ENCODE measurements at regions not wholly inside any gene's neighbourhood (a gene's known extent, or its start where the extent isn't known, plus 50 kb on each side); places are given as distances from the start of the nearest gene placed in this dataset.

- TF ChIP-seq CTCF (IDR thresholded peaks at IDR 0.05) = no peak
- H3K9me3 Mint-ChIP-seq = peaks cover 45% of the 10 kb centered on the region
- peaks cover 4% of the 10 kb centered on the region; the same call in 1 of the 2 replicates for H3K36me3 Mint-ChIP-seq (ENCODE audit: low read depth)
- no peak overlapping the region for H3K27ac Mint-ChIP-seq
- DNase-seq = no peak
- H3K27me3 Mint-ChIP-seq (ENCODE audit: insufficient read depth) = peaks cover 3% of the 10 kb centered on the region; the same call in 1 of the 2 replicates
- no peak overlapping the region for H3K4me3 Mint-ChIP-seq
- no peaks in the 10 kb centered on the region for H3K4me1 Mint-ChIP-seq (ENCODE audit: low read depth)
Observed at GRCh38 chr2:239514754-239515530, 114.1 kb upstream of the HDAC4 start.

- H3K9me3 Mint-ChIP-seq = peaks cover 34% of the 10 kb centered on the region
- no peak overlapping the region for H3K27ac Mint-ChIP-seq
- no peak for DNase-seq
- no peak overlapping the region for H3K4me3 Mint-ChIP-seq
- TF ChIP-seq CTCF (IDR thresholded peaks at IDR 0.05) = no peak
- H3K4me1 Mint-ChIP-seq (ENCODE audit: low read depth) = no peaks in the 10 kb centered on the region
- peaks cover 3% of the 10 kb centered on the region; the same call in 1 of the 2 replicates for H3K27me3 Mint-ChIP-seq (ENCODE audit: insufficient read depth)
- H3K36me3 Mint-ChIP-seq (ENCODE audit: low read depth) = no peaks in the 10 kb centered on the region
Observed at GRCh38 chr2:239512054-239512453, 111.2 kb upstream of the HDAC4 start.

- no peak for TF ChIP-seq CTCF (IDR thresholded peaks at IDR 0.05)
- peaks cover 3% of the 10 kb centered on the region; the same call in 1 of the 2 replicates for H3K27me3 Mint-ChIP-seq (ENCODE audit: insufficient read depth)
- H3K9me3 Mint-ChIP-seq = peaks cover 37% of the 10 kb centered on the region; the same call in 1 of the 2 replicates
- H3K36me3 Mint-ChIP-seq (ENCODE audit: low read depth) = no peaks in the 10 kb centered on the region
- no peaks in the 10 kb centered on the region for H3K4me1 Mint-ChIP-seq (ENCODE audit: low read depth)
- DNase-seq = no peak
- H3K4me3 Mint-ChIP-seq = no peak overlapping the region
- no peak overlapping the region for H3K27ac Mint-ChIP-seq
Observed at GRCh38 chr2:239509373-239510143, 108.7 kb upstream of the HDAC4 start.

GRCh38 chr2:239508261-239508660 lies 107.4 kb upstream of the HDAC4 start:
- H3K27ac Mint-ChIP-seq = no peak overlapping the region
- no peak for TF ChIP-seq CTCF (IDR thresholded peaks at IDR 0.05)
- no peaks in the 10 kb centered on the region for H3K4me1 Mint-ChIP-seq (ENCODE audit: low read depth)
- DNase-seq = no peak
- peaks cover 27% of the 10 kb centered on the region; the same call in 1 of the 2 replicates for H3K9me3 Mint-ChIP-seq
- H3K27me3 Mint-ChIP-seq (ENCODE audit: insufficient read depth) = peaks cover 7% of the 10 kb centered on the region
- H3K4me3 Mint-ChIP-seq = no peak overlapping the region
- no peaks in the 10 kb centered on the region for H3K36me3 Mint-ChIP-seq (ENCODE audit: low read depth)

GRCh38 chr2:239507576-239508258 lies 106.9 kb upstream of the HDAC4 start:
- H3K36me3 Mint-ChIP-seq (ENCODE audit: low read depth) = no peaks in the 10 kb centered on the region
- no peak overlapping the region for H3K27ac Mint-ChIP-seq
- TF ChIP-seq CTCF (IDR thresholded peaks at IDR 0.05) = no peak
- H3K4me1 Mint-ChIP-seq (ENCODE audit: low read depth) = no peaks in the 10 kb centered on the region
- no peak for DNase-seq
- H3K27me3 Mint-ChIP-seq (ENCODE audit: insufficient read depth) = peaks cover 7% of the 10 kb centered on the region
- no peak overlapping the region for H3K4me3 Mint-ChIP-seq
- peaks cover 22% of the 10 kb centered on the region; the same call in 1 of the 2 replicates for H3K9me3 Mint-ChIP-seq

All from HFFc6 (cell line).